ENCODE measurements at regions not wholly inside any gene's neighbourhood (a gene's known extent, or its start where the extent isn't known, plus 50 kb on each side); places are given as distances from the start of the nearest gene placed in this dataset.
"Not testable (repeated sequence)": the region's sequence is repeated elsewhere in the genome, so short reads cannot be mapped to it uniquely, and the experiment has no call there.

DNA sequence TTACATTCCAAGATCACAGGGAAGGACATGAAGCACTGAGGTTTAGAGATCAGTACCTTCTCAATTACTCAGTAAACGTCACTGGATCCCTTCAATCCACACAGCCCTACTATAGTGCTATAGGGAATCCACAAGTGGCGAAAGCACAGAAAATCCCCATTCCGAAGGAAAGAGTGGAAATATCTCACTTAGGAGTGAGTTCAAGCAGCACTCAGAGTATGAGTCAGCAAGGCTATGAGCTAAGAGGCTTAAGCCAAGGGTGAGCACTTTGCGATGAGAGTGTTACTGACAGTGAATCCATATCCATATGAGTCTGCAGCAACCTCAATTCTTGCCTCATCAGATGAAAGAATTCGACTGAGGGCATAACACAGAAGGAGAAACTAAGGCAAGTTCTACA lies 165.1 kb downstream of the VSIG4 start:
- Histone ChIP-seq H3K27ac (no peak overlapping the region), H3K27me3 (peaks cover 0 to 8% (median 1%) of the 10 kb centered on the region in 4 donors), H3K36me3 (no peaks in the 10 kb centered on the region), H3K4me1 (no peaks in the 10 kb centered on the region), H3K9me3 (no peaks in the 10 kb centered on the region), H3K4me3 (no peak overlapping the region)
- intact Hi-C loops (cut with DNase I), result no loop called here
- TF ChIP-seq, protein P1, sequence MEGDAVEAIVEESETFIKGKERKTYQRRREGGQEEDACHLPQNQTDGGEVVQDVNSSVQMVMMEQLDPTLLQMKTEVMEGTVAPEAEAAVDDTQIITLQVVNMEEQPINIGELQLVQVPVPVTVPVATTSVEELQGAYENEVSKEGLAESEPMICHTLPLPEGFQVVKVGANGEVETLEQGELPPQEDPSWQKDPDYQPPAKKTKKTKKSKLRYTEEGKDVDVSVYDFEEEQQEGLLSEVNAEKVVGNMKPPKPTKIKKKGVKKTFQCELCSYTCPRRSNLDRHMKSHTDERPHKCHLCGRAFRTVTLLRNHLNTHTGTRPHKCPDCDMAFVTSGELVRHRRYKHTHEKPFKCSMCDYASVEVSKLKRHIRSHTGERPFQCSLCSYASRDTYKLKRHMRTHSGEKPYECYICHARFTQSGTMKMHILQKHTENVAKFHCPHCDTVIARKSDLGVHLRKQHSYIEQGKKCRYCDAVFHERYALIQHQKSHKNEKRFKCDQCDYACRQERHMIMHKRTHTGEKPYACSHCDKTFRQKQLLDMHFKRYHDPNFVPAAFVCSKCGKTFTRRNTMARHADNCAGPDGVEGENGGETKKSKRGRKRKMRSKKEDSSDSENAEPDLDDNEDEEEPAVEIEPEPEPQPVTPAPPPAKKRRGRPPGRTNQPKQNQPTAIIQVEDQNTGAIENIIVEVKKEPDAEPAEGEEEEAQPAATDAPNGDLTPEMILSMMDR (IDR thresholded peaks at IDR 0.05), result no peak
- WGBS, 2 donors, result 49 to 51% methylated on average over 5 of the region's 5 CpGs
- DNase-seq, result no peak
- no peak for ATAC-seq
- no peak for FAIRE-seq

DNA sequence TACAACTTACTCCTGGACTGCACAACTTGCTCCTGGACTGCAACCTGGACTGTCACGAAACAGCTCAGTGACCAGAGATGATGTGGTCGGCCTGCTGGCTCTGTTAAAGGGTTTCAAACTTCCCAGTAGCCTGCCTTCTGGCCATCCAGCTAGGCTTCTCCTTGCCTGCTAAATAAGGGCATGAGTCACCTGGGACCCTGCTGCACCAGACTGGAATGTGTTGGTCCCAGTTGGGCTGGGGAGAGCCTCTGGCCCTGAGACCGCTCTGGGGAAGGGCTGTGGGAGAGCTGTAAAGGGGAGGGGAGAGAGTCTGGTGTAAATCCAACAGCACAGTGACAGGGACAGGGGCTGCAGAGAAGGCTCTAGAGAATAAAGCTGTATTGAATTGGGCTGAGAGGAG lies 165.8 kb downstream of the VSIG4 start:
- intact Hi-C loops (cut with DNase I), result no loop called here
- FAIRE-seq, result no peak
- DNase-seq, result no peak
- Histone ChIP-seq H3K4me3 (no peak overlapping the region), H3K9me3 (no peaks in the 10 kb centered on the region), H3K36me3 (no peaks in the 10 kb centered on the region), H3K4me1 (no peaks in the 10 kb centered on the region), H3K27me3 (peaks cover 0 to 8% (median 1%) of the 10 kb centered on the region in 4 donors), H3K27ac (no peak overlapping the region)
- 31 to 48% methylated on average over 3 of the region's 3 CpGs for WGBS, 2 donors
- ATAC-seq, result no peak
- TF ChIP-seq, protein P1 (IDR thresholded peaks at IDR 0.05), result no peak

DNA sequence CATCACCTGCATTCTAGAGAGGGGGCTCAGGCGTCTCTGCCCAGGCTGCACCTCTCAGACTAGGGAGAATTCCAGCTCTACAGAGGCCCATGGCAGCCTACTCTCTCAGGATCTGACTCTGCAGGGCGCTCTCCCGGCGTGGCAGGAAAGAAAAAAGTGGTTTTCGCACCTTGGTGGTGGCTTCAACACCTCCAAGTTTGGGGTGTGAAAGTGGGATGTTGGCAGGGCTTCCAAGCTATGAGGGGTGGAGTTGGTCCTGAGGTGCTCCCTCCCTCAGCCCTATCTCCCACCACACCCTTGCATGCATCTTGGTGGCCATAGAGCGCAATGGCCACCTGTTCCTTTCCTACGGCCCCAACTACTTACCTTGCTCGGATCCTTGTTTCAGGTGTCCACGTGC lies 166.5 kb downstream of the VSIG4 start:
- Histone ChIP-seq H3K4me3 (no peak overlapping the region), H3K36me3 (no peaks in the 10 kb centered on the region), H3K9me3 (no peaks in the 10 kb centered on the region), H3K27ac (no peak overlapping the region), H3K4me1 (no peaks in the 10 kb centered on the region), H3K27me3 (peaks cover 0 to 8% (median 1%) of the 10 kb centered on the region in 4 donors)
- DNase-seq (no peak), FAIRE-seq (no peak), ATAC-seq (no peak)
- intact Hi-C loops (cut with DNase I), result no loop called here
- 64 to 69% methylated on average over 9 of the region's 9 CpGs for WGBS, 2 donors
- TF ChIP-seq, protein P1 (IDR thresholded peaks at IDR 0.05), result no peak

DNA sequence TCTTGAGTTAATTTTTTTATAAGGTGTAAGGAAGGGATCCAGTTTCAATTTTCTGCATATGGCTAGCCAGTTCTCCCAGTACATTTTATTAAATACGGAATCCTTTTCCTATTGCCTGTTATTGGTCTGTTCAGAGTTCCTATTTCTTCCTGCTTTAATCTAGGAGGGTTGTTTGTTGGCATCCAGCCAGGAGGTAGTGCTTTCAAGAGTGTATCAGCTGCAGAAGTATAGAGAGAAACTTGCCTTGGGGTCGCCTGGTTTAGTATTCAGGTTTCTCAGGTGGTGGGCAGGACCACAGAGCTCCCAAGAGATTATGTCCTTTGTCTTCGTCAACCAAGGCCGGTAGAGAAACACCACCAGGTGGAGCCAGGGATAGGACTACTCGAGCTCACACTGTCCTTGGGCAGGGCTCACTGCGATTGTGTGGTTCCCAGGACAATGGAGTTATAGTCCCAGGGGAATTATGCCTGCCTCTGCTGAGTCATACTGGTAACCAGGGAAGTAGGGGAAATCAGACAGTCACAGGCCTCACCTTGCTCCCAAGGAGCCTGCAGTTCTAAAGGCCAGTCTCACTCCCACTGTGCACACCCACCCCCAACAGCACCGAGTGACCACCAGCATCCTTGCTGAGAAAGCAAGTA lies 168.1 kb downstream of the VSIG4 start:
- H3K36me3 ChIP-seq, result no peaks in the 10 kb centered on the region
- no peaks in the 10 kb centered on the region for H3K4me1 ChIP-seq
- H3K27ac ChIP-seq, result no peak overlapping the region
- peaks cover 0 to 8% (median 1%) of the 10 kb centered on the region in 4 donors for H3K27me3 ChIP-seq
- FAIRE-seq, result no peak
- H3K4me3 ChIP-seq, result no peak overlapping the region
- intact Hi-C loops (cut with DNase I), result no loop called here
- no peak for DNase-seq
- ATAC-seq, result no peak
- TF ChIP-seq, protein P1 (IDR thresholded peaks at IDR 0.05), result no peak
- no peaks in the 10 kb centered on the region for H3K9me3 ChIP-seq
- 31 to 34% methylated on average over 7 of the region's 7 CpGs for WGBS, 2 donors

DNA sequence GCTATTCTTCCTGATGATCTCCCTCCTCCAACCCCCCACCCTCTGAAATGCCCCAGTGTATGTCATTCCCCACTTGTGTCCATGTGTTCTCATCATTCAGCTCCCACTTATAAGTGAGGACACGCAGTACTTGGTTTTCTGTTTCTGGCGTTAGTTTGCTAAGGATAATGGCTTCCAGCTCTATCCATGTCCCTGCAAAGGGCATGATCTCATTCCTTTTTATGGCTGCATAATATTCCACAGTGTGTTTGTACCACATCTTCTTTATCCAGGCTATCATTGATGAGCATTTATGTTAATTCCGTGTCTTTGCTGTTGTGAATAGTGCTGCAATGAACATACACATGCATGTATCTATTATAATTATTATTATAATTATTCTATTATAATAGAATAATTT lies 169.3 kb downstream of the VSIG4 start:
- intact Hi-C loops (cut with DNase I); FAIRE-seq; DNase-seq: not testable (repeated sequence)

More for the DNA sequence above, 169.3 kb downstream of the VSIG4 start:
- not testable (repeated sequence) for H3K4me3 ChIP-seq, H3K27ac ChIP-seq, H3K9me3 ChIP-seq, ATAC-seq, H3K36me3 ChIP-seq, H3K27me3 ChIP-seq, H3K4me1 ChIP-seq
- WGBS, 2 donors, result 59 to 74% methylated on average over 3 of the region's 3 CpGs
